HepG2 (cell line): ENCODE measurements at regions not wholly inside any gene's neighbourhood (a gene's known extent, or its start where the extent isn't known, plus 50 kb on each side); places are given as distances from the start of the nearest gene placed in this dataset.

Experiments used
- EEA1 ChIP-seq: sonication (generic); formaldehyde crosslinking; IDR thresholded peaks from 2 replicates; pipeline ENCODE4 v1.5.1; 2020; ENCODE audit warnings: mild to moderate bottlenecking, missing genetic modification reagents, borderline replicate concordance
- HINFP ChIP-seq: sonication (generic); formaldehyde crosslinking; IDR thresholded peaks from 2 replicates; pipeline ENCODE4 v1.4.0; 2020; ENCODE audit warnings: low read depth, mild to moderate bottlenecking, missing genetic modification reagents
- HNF4A ChIP-seq: sonication (generic); formaldehyde crosslinking; IDR thresholded peaks from 2 replicates; pipeline ENCODE4 v1.4.0; 2020; ENCODE audit warnings: missing genetic modification reagents
- IRF9 ChIP-seq: sonication (generic); formaldehyde crosslinking; IDR thresholded peaks from 2 replicates; pipeline ENCODE4 v1.8.0; 2022; ENCODE audit warnings: missing genetic modification reagents, mild to moderate bottlenecking, borderline replicate concordance
- MIER2 ChIP-seq: IDR thresholded peaks from 2 replicates; pipeline ENCODE4 v1.6.1; 2016; ENCODE audit warnings: missing biosample characterization, missing genetic modification reagents
- RFX1 ChIP-seq: fragments of 450-650 bp; IDR thresholded peaks from 2 replicates; pipeline ENCODE4 v1.6.1; 2017
- ZBTB10 ChIP-seq: sonication (generic); formaldehyde crosslinking; IDR thresholded peaks from 2 replicates; pipeline ENCODE4 v1.4.0; 2020; ENCODE audit warnings: missing genetic modification reagents, borderline replicate concordance
- ZNF430 ChIP-seq: sonication (generic); formaldehyde crosslinking; IDR thresholded peaks from 2 replicates; pipeline ENCODE4 v1.9.0; 2021; ENCODE audit warnings: mild to moderate bottlenecking, missing genetic modification reagents
- ZNF451 ChIP-seq: sonication (generic); formaldehyde crosslinking; IDR thresholded peaks from 2 replicates; pipeline ENCODE4 v1.5.0; 2020; ENCODE audit warnings: mild to moderate bottlenecking, missing genetic modification reagents
- ZNF552 ChIP-seq: sonication (generic); formaldehyde crosslinking; IDR thresholded peaks from 2 replicates; pipeline ENCODE4 v1.9.0; 2022; ENCODE audit warnings: missing genetic modification reagents, mild to moderate bottlenecking, borderline replicate concordance
- ZXDC ChIP-seq: sonication (generic); formaldehyde crosslinking; IDR thresholded peaks from 2 replicates; pipeline ENCODE4 v1.5.0; 2020; ENCODE audit warnings: mild to moderate bottlenecking, missing genetic modification reagents

GRCh38 chr2:61764035-61764800 is 89.6 kb downstream of the FAM161A start (continued):
- TF ChIP-seq RFX1 (peak; percentile 58; the same call in 1 of the 2 replicates), ZBTB10 (0 out of 2 replicates have a peak, but pooled peaks have one; percentile 63), HNF4A (CRISPR knock-in tag) (no peak), EEA1 (no peak), ZNF430 (CRISPR knock-in tag) (peak; percentile 11; the same call in 1 of the 2 replicates), ZXDC (0 out of 2 replicates have a peak, but pooled peaks have one; percentile 7), ZNF552 (CRISPR knock-in tag) (0 out of 2 replicates have a peak, but pooled peaks have one; percentile 55), ZNF451 (CRISPR knock-in tag) (peak; percentile 51; the same call in 1 of the 2 replicates), IRF9 (CRISPR knock-in tag) (peak; percentile 94), HINFP (CRISPR knock-in tag) (0 out of 2 replicates have a peak, but pooled peaks have one; percentile 41), MIER2 (CRISPR knock-in tag) (peak; percentile 11; the same call in 1 of the 2 replicates)
